ENCODE measurements at regions not wholly inside any gene's neighbourhood (a gene's known extent, or its start where the extent isn't known, plus 50 kb on each side); places are given as distances from the start of the nearest gene placed in this dataset.
"Not testable (repeated sequence)": the region's sequence is repeated elsewhere in the genome, so short reads cannot be mapped to it uniquely, and the experiment has no call there.

- no peak for DNase-seq (ENCODE audit: low spot score)
These were observed 710.6 kb downstream of the MATN1 start for GRCh38 chr1:30012455-30013440.

- no peak for DNase-seq (ENCODE audit: low spot score)
These were observed 711.4 kb downstream of the MATN1 start for GRCh38 chr1:30011970-30012369.

- no peak for DNase-seq (ENCODE audit: low spot score)
These were observed 712.8 kb downstream of the MATN1 start for GRCh38 chr1:30010506-30011106.

GRCh38 chr1:30009720-30010119 is 713.7 kb downstream of the MATN1 start:
- DNase-seq (ENCODE audit: low spot score): no peak

- DNase-seq (ENCODE audit: low spot score): no peak
These were observed 714.3 kb downstream of the MATN1 start for GRCh38 chr1:30008998-30009657.

- no peak for DNase-seq (ENCODE audit: low spot score)
These were observed 714.9 kb downstream of the MATN1 start for GRCh38 chr1:30008372-30008997.

- DNase-seq (ENCODE audit: low spot score): no peak
These were observed 717.3 kb downstream of the MATN1 start for GRCh38 chr1:30005972-30006619.

- DNase-seq (ENCODE audit: low spot score): no peak
These were observed 721.7 kb downstream of the MATN1 start for GRCh38 chr1:30001732-30002039.

GRCh38 chr1:30001011-30001731 is 722.2 kb downstream of the MATN1 start:
- DNase-seq (ENCODE audit: low spot score): no peak

GRCh38 chr1:30000266-30000665 is 723.1 kb downstream of the MATN1 start:
- DNase-seq (ENCODE audit: low spot score): no peak

- DNase-seq (ENCODE audit: low spot score): no peak
These were observed 723.8 kb downstream of the MATN1 start for GRCh38 chr1:29999595-29999994.

- no peak for DNase-seq (ENCODE audit: low spot score)
These were observed 724.7 kb downstream of the MATN1 start for GRCh38 chr1:29998686-29999085.

GRCh38 chr1:29997818-29998217 is 725.6 kb downstream of the MATN1 start:
- not testable (repeated sequence) for DNase-seq (ENCODE audit: low spot score)

GRCh38 chr1:29993950-29994349 is 729.4 kb downstream of the MATN1 start:
- DNase-seq (ENCODE audit: low spot score): no peak

GRCh38 chr1:29991815-29992214 is 731.6 kb downstream of the MATN1 start:
- no peak for DNase-seq (ENCODE audit: low spot score)

- no peak for DNase-seq (ENCODE audit: low spot score)
These were observed 732.4 kb downstream of the MATN1 start for GRCh38 chr1:29991025-29991424.

- no peak for DNase-seq (ENCODE audit: low spot score)
These were observed 733.1 kb downstream of the MATN1 start for GRCh38 chr1:29990304-29990703.

- DNase-seq (ENCODE audit: low spot score): no peak
These were observed 736.4 kb downstream of the MATN1 start for GRCh38 chr1:29986986-29987385.

- no peak for DNase-seq (ENCODE audit: low spot score)
These were observed 737.8 kb downstream of the MATN1 start for GRCh38 chr1:29985606-29985945.

- DNase-seq (ENCODE audit: low spot score): no peak
These were observed 738.4 kb downstream of the MATN1 start for GRCh38 chr1:29984862-29985605.

All from SK-N-DZ (cell line).